Keratinocyte (primary cell): ENCODE measurements at regions not wholly inside any gene's neighbourhood (a gene's known extent, or its start where the extent isn't known, plus 50 kb on each side); places are given as distances from the start of the nearest gene placed in this dataset.

Source experiments
- DNase-seq: peaks from one replicate; pipeline ENCODE4 v3.0.0-alpha.2; 2011; ENCODE audit warnings: low read depth, missing footprints, low spot score
- FAIRE-seq: peaks from 2 replicates; lab custom pipeline; 2011; peaks lifted over from hg19 to GRCh38; lab: Jason Lieb, UNC
- H2AFZ ChIP-seq: 2 replicates; pipeline ENCODE4 v1.6.0; 2012; ENCODE audit warnings: low read length, control low read depth, inconsistent platforms; ENCODE audit not compliant: control insufficient read depth
- H3K27ac ChIP-seq: 2 replicates; pipeline ENCODE4 v1.5.1; 2011; ENCODE audit warnings: low read length; ENCODE audit not compliant: control insufficient read depth, insufficient read depth
- H3K27me3 ChIP-seq: 3 replicates; pipeline ENCODE4 v1.6.0; 2011; ENCODE audit warnings: low read length; ENCODE audit not compliant: control insufficient read depth, insufficient read depth; ENCODE audit errors: extremely low read depth
- H3K36me3 ChIP-seq, 2 experiments: 2 replicates in 1 of 2; 3 replicates in 1 of 2; pipeline ENCODE4 v1.5.1; 2011; ENCODE audit warnings: low read length in 2 of 2, mild to moderate bottlenecking in 1 of 2; ENCODE audit not compliant: control insufficient read depth in 2 of 2, insufficient read depth in 2 of 2; ENCODE audit errors: extremely low read depth in 1 of 2
- H3K4me1 ChIP-seq: 3 replicates; pipeline ENCODE4 v1.5.1; 2011; ENCODE audit warnings: low read length; ENCODE audit not compliant: control insufficient read depth, insufficient read depth; ENCODE audit errors: extremely low read depth
- H3K4me2 ChIP-seq: 3 replicates; pipeline ENCODE4 v1.6.0; 2011; ENCODE audit warnings: low read depth, low read length; ENCODE audit not compliant: control insufficient read depth, insufficient read depth; ENCODE audit errors: extremely low read depth
- H3K4me3 ChIP-seq, 3 experiments: fragments of 200-600 bp in 1 of 3; sonication (generic) in 1 of 3; 2 replicates in 2 of 3; 3 replicates in 1 of 3; pipeline ENCODE4 v1.5.1; 2011 to 2016; ENCODE audit warnings: low read length in 3 of 3, mild to moderate bottlenecking in 3 of 3, control low read depth in 2 of 3, inconsistent platforms in 1 of 3, low read depth in 1 of 3, mixed read lengths in 1 of 3, mixed run types in 1 of 3, moderate library complexity in 1 of 3; ENCODE audit not compliant: control insufficient read depth in 2 of 3, insufficient read depth in 2 of 3; ENCODE audit errors: extremely low read depth in 1 of 3
- H3K79me2 ChIP-seq: 2 replicates; pipeline ENCODE4 v1.6.0; 2012; ENCODE audit warnings: low read length; ENCODE audit not compliant: control insufficient read depth, insufficient read depth
- H3K9ac ChIP-seq: 3 replicates; pipeline ENCODE4 v1.6.0; 2011; ENCODE audit warnings: low read length; ENCODE audit not compliant: control insufficient read depth, insufficient read depth; ENCODE audit errors: extremely low read depth
- H3K9me1 ChIP-seq: 3 replicates; pipeline ENCODE4 v1.6.0; 2011; ENCODE audit warnings: low read length; ENCODE audit not compliant: control insufficient read depth, insufficient read depth; ENCODE audit errors: extremely low read depth
- H3K9me3 ChIP-seq: 2 replicates; pipeline ENCODE4 v1.5.1; 2012; ENCODE audit warnings: low read depth, low read length; ENCODE audit not compliant: control insufficient read depth
- H4K20me1 ChIP-seq: 3 replicates; pipeline ENCODE4 v1.6.0; 2011; ENCODE audit warnings: low read length; ENCODE audit not compliant: control insufficient read depth, insufficient read depth; ENCODE audit errors: extremely low read depth
- CTCF ChIP-seq, 3 experiments: IDR thresholded peaks in 1 of 3; conservative IDR thresholded peaks in 1 of 3; optimal IDR thresholded peaks in 1 of 3; 2 replicates in 2 of 3; 3 replicates in 1 of 3; pipeline versions ENCODE3 to v1.5.1; 2011; ENCODE audit warnings: low read length in 3 of 3, mild to moderate bottlenecking in 3 of 3, moderate library complexity in 2 of 3, control low read depth in 1 of 3, inconsistent platforms in 1 of 3; ENCODE audit not compliant: insufficient read depth in 2 of 3; ENCODE audit errors: extremely low read depth in 1 of 3
- EZH2 ChIP-seq: IDR thresholded peaks from one replicate; pipeline ENCODE4 v1.6.1; 2012; ENCODE audit warnings: inconsistent platforms, mild to moderate bottlenecking, low read length, moderate library complexity
- dilution Hi-C: fragments of 300-500 bp; cut with MboI; formaldehyde crosslinking; loops from one replicate; pipeline ENCODE4 v1.7.0; 2020; ENCODE audit warnings: low sequenced_read_pairs; ENCODE audit not compliant: extremely low pct_ligation_motif_present

- Histone ChIP-seq H3K9ac (no peak overlapping the region), H3K9me3 (no peaks in the 10 kb centered on the region), H3K4me3 (no peak overlapping the region), H2AFZ (no peak overlapping the region), H3K4me1 (no peaks in the 10 kb centered on the region), H3K4me2 (no peak overlapping the region), H3K27ac (no peak overlapping the region), H3K79me2 (no peaks in the 10 kb centered on the region), H3K9me1 (no peaks in the 10 kb centered on the region), H3K36me3 (no peaks in the 10 kb centered on the region), H4K20me1 (no peaks in the 10 kb centered on the region), H3K27me3 (no peaks in the 10 kb centered on the region)
- TF ChIP-seq EZH2 = no peak
- TF ChIP-seq CTCF (optimal IDR thresholded peaks at IDR 0.05 in 1 of 3, IDR thresholded peaks at IDR 0.05 in 1 of 3, conservative IDR thresholded peaks at IDR 0.05 in 1 of 3; ENCODE audit: extremely low read depth in 1 of 3, insufficient read depth in 2 of 3, low read length in 3 of 3) = no peak
- dilution Hi-C loops = loop anchor here (5.0 kb wide), 1 partner anchor 33 kb away; no protein-coding TSS in a partner anchor
- DNase-seq (no peak), FAIRE-seq (no peak)
Measured at GRCh38 chr14:89089330-89089729, 264.9 kb downstream of the TTC8 start.

GRCh38 chr14:89091781-89092180, 267.3 kb downstream of the TTC8 start:
- TF ChIP-seq CTCF (optimal IDR thresholded peaks at IDR 0.05 in 1 of 3, IDR thresholded peaks at IDR 0.05 in 1 of 3, conservative IDR thresholded peaks at IDR 0.05 in 1 of 3; ENCODE audit: extremely low read depth in 1 of 3, insufficient read depth in 2 of 3, low read length in 3 of 3) = no peak
- TF ChIP-seq EZH2 = no peak
- H3K4me3 ChIP-seq = no peak overlapping the region
- FAIRE-seq = no peak
- no peaks in the 10 kb centered on the region for H3K27me3 ChIP-seq
- no peaks in the 10 kb centered on the region for H3K9me1 ChIP-seq
- H3K9ac ChIP-seq = no peak overlapping the region
- no peaks in the 10 kb centered on the region for H4K20me1 ChIP-seq
- no peaks in the 10 kb centered on the region for H3K4me1 ChIP-seq
- dilution Hi-C loops = no loop called here
- H3K79me2 ChIP-seq = no peaks in the 10 kb centered on the region
- no peaks in the 10 kb centered on the region for H3K36me3 ChIP-seq
- H3K4me2 ChIP-seq = no peak overlapping the region
- no peaks in the 10 kb centered on the region for H3K9me3 ChIP-seq
- no peak overlapping the region for H2AFZ ChIP-seq
- DNase-seq = no peak
- H3K27ac ChIP-seq = no peak overlapping the region
